ENCODE measurements at regions not wholly inside any gene's neighbourhood (a gene's known extent, or its start where the extent isn't known, plus 50 kb on each side); places are given as distances from the start of the nearest gene placed in this dataset.

GRCh38 chr5:5930561-5930960, 447.8 kb downstream of the MED10 start:
- Histone ChIP-seq H3K36me3 (ENCODE audit: insufficient read depth, low read length) (no peaks in the 10 kb centered on the region), H3K79me2 (ENCODE audit: insufficient read depth, low read length) (no peaks in the 10 kb centered on the region), H3K9ac (ENCODE audit: low read length) (no peak overlapping the region), H2AFZ (ENCODE audit: low read length) (no peak overlapping the region), H3K4me3 (ENCODE audit: low read depth, low read length, poor library complexity, severe bottlenecking) (no peak overlapping the region), H3F3A (ENCODE audit: insufficient read depth, low read length) (no peaks in the 10 kb centered on the region), H3K27me3 (ENCODE audit: insufficient read depth, low read length) (no peaks in the 10 kb centered on the region), H4K20me1 (ENCODE audit: insufficient read depth, low read length) (no peaks in the 10 kb centered on the region), H3K27ac (ENCODE audit: low read depth, low read length, poor library complexity, severe bottlenecking) (no peak overlapping the region), H3K4me2 (ENCODE audit: low read length) (no peak overlapping the region), H3K9me2 (ENCODE audit: low read depth, low read length) (no peaks in the 10 kb centered on the region), H3K9me3 (ENCODE audit: low read length) (no peaks in the 10 kb centered on the region), H3K4me1 (ENCODE audit: insufficient read depth, low read length, severe bottlenecking) (no peaks in the 10 kb centered on the region)
- no peak for TF ChIP-seq CTCF (IDR thresholded peaks at IDR 0.05; ENCODE audit: low read length)
- TF ChIP-seq EZH2 (IDR thresholded peaks at IDR 0.05; ENCODE audit: borderline replicate concordance, low read length): no peak

- Histone ChIP-seq H3K9me3 (ENCODE audit: low read length) (no peaks in the 10 kb centered on the region), H3K4me1 (ENCODE audit: insufficient read depth, low read length, severe bottlenecking) (no peaks in the 10 kb centered on the region), H3K79me2 (ENCODE audit: insufficient read depth, low read length) (no peaks in the 10 kb centered on the region), H3K4me2 (ENCODE audit: low read length) (no peak overlapping the region), H3F3A (ENCODE audit: insufficient read depth, low read length) (no peaks in the 10 kb centered on the region), H4K20me1 (ENCODE audit: insufficient read depth, low read length) (no peaks in the 10 kb centered on the region), H3K4me3 (ENCODE audit: low read depth, low read length, poor library complexity, severe bottlenecking) (no peak overlapping the region), H3K27me3 (ENCODE audit: insufficient read depth, low read length) (no peaks in the 10 kb centered on the region), H3K36me3 (ENCODE audit: insufficient read depth, low read length) (no peaks in the 10 kb centered on the region), H2AFZ (ENCODE audit: low read length) (no peak overlapping the region), H3K9me2 (ENCODE audit: low read depth, low read length) (no peaks in the 10 kb centered on the region), H3K9ac (ENCODE audit: low read length) (no peak overlapping the region), H3K27ac (ENCODE audit: low read depth, low read length, poor library complexity, severe bottlenecking) (no peak overlapping the region)
- TF ChIP-seq EZH2 (IDR thresholded peaks at IDR 0.05; ENCODE audit: borderline replicate concordance, low read length) (no peak), CTCF (IDR thresholded peaks at IDR 0.05; ENCODE audit: low read length) (no peak)
These were observed 448.9 kb downstream of the MED10 start for GRCh38 chr5:5929291-5930020.

- Histone ChIP-seq H3K27me3 (ENCODE audit: insufficient read depth, low read length) (no peaks in the 10 kb centered on the region), H3K9ac (ENCODE audit: low read length) (no peak overlapping the region), H3K4me1 (ENCODE audit: insufficient read depth, low read length, severe bottlenecking) (no peaks in the 10 kb centered on the region), H2AFZ (ENCODE audit: low read length) (no peak overlapping the region), H3K9me2 (ENCODE audit: low read depth, low read length) (no peaks in the 10 kb centered on the region), H3K79me2 (ENCODE audit: insufficient read depth, low read length) (no peaks in the 10 kb centered on the region), H3K4me3 (ENCODE audit: low read depth, low read length, poor library complexity, severe bottlenecking) (no peak overlapping the region), H3K4me2 (ENCODE audit: low read length) (no peak overlapping the region), H4K20me1 (ENCODE audit: insufficient read depth, low read length) (no peaks in the 10 kb centered on the region), H3K36me3 (ENCODE audit: insufficient read depth, low read length) (no peaks in the 10 kb centered on the region), H3K27ac (ENCODE audit: low read depth, low read length, poor library complexity, severe bottlenecking) (no peak overlapping the region), H3K9me3 (ENCODE audit: low read length) (no peaks in the 10 kb centered on the region), H3F3A (ENCODE audit: insufficient read depth, low read length) (no peaks in the 10 kb centered on the region)
- TF ChIP-seq CTCF (IDR thresholded peaks at IDR 0.05; ENCODE audit: low read length) (no peak), EZH2 (IDR thresholded peaks at IDR 0.05; ENCODE audit: borderline replicate concordance, low read length) (no peak)
These were observed 453.2 kb downstream of the MED10 start for GRCh38 chr5:5925191-5925590.
